H9 (cell line): ENCODE measurements at regions not wholly inside any gene's neighbourhood (a gene's known extent, or its start where the extent isn't known, plus 50 kb on each side); places are given as distances from the start of the nearest gene placed in this dataset.

Experiments
- DNase-seq: peaks from one replicate; pipeline ENCODE4 v3.0.0-alpha.2; 2017
- H2AFZ ChIP-seq: one replicate; pipeline ENCODE4 v1.6.1; 2013; ENCODE audit warnings: mild to moderate bottlenecking, low read length, control low read depth, moderate library complexity
- H2AK5ac ChIP-seq: 2 replicates; pipeline ENCODE4 v1.6.1; 2013; ENCODE audit warnings: low read length, control low read depth, mixed read lengths; ENCODE audit not compliant: insufficient read length
- H2BK120ac ChIP-seq: one replicate; pipeline ENCODE4 v1.6.1; 2013; ENCODE audit warnings: low read depth, mild to moderate bottlenecking, low read length, control low read depth, inconsistent platforms; ENCODE audit not compliant: poor library complexity, severe bottlenecking
- H2BK12ac ChIP-seq: 2 replicates; pipeline ENCODE4 v1.6.1; 2013; ENCODE audit warnings: low read length, control low read depth, mixed read lengths, low read depth; ENCODE audit not compliant: insufficient read length
- H2BK15ac ChIP-seq: 2 replicates; pipeline ENCODE4 v1.6.1; 2013; ENCODE audit warnings: low read depth, low read length, control low read depth
- H2BK20ac ChIP-seq: one replicate; pipeline ENCODE4 v1.6.1; 2013; ENCODE audit warnings: low read depth, mild to moderate bottlenecking, low read length, control low read depth, inconsistent platforms; ENCODE audit not compliant: poor library complexity, severe bottlenecking
- H2BK5ac ChIP-seq: 2 replicates; pipeline ENCODE4 v1.6.1; 2013; ENCODE audit warnings: low read length, control low read depth, mixed read lengths; ENCODE audit not compliant: insufficient read length
- H3K14ac ChIP-seq: 2 replicates; pipeline ENCODE4 v1.6.1; 2013; ENCODE audit warnings: low read length, control low read depth; ENCODE audit not compliant: insufficient read depth
- H3K18ac ChIP-seq: 2 replicates; pipeline ENCODE4 v1.6.1; 2013; ENCODE audit warnings: low read depth, mild to moderate bottlenecking, mixed read lengths, low read length, control low read depth; ENCODE audit not compliant: insufficient read length
- H3K23ac ChIP-seq: 2 replicates; pipeline ENCODE4 v1.6.1; 2013; ENCODE audit warnings: low read length, control low read depth, mixed read lengths, low read depth; ENCODE audit not compliant: insufficient read length
- H3K23me2 ChIP-seq: 2 replicates; pipeline ENCODE4 v1.6.1; 2013; ENCODE audit warnings: low read depth, mild to moderate bottlenecking, mixed read lengths, low read length, control low read depth; ENCODE audit not compliant: insufficient read length, poor library complexity, severe bottlenecking
- H3K27ac ChIP-seq: 2 replicates; pipeline ENCODE4 v1.5.1; 2013; ENCODE audit warnings: low read length, control low read depth, mixed read lengths, low read depth; ENCODE audit not compliant: insufficient read length
- H3K27me3 ChIP-seq: 2 replicates; pipeline ENCODE4 v1.6.1; 2013; ENCODE audit warnings: low read length, control low read depth, inconsistent platforms; ENCODE audit not compliant: insufficient read depth
- H3K4ac ChIP-seq: 2 replicates; pipeline ENCODE4 v1.6.1; 2013; ENCODE audit warnings: low read depth, mild to moderate bottlenecking, control low read depth, inconsistent platforms, low read length, moderate library complexity
- H3K4me1 ChIP-seq: 2 replicates; pipeline ENCODE4 v1.6.1; 2013; ENCODE audit warnings: low read length, control low read depth, inconsistent platforms; ENCODE audit not compliant: insufficient read depth
- H3K4me2 ChIP-seq: 2 replicates; pipeline ENCODE4 v1.6.1; 2013; ENCODE audit warnings: low read length, control low read depth, mixed read lengths; ENCODE audit not compliant: insufficient read length, insufficient read depth
- H3K56ac ChIP-seq: 2 replicates; pipeline ENCODE4 v1.6.1; 2013; ENCODE audit warnings: low read depth, mild to moderate bottlenecking, mixed read lengths, low read length, control low read depth; ENCODE audit not compliant: insufficient read length
- H3K79me1 ChIP-seq: 2 replicates; pipeline ENCODE4 v1.6.1; 2013; ENCODE audit warnings: low read depth, mild to moderate bottlenecking, moderate library complexity, low read length, control low read depth, inconsistent platforms; ENCODE audit not compliant: insufficient read depth, poor library complexity, severe bottlenecking
- H3K79me2 ChIP-seq: 2 replicates; pipeline ENCODE4 v1.6.1; 2013; ENCODE audit warnings: low read length, control low read depth, inconsistent platforms; ENCODE audit not compliant: insufficient read depth
- H3K9ac ChIP-seq: 2 replicates; pipeline ENCODE4 v1.6.1; 2013; ENCODE audit warnings: low read length, control low read depth, mixed read lengths; ENCODE audit not compliant: insufficient read length; ENCODE audit errors: extremely low read depth
- H3K9me3 ChIP-seq: one replicate; pipeline ENCODE4 v1.6.1; 2013; ENCODE audit warnings: low read depth, low read length, inconsistent platforms; ENCODE audit not compliant: control insufficient read depth
- H3T11ph ChIP-seq: one replicate; pipeline ENCODE4 v1.6.1; 2013; ENCODE audit warnings: mild to moderate bottlenecking, low read length, control low read depth, inconsistent platforms
- H4K20me1 ChIP-seq: one replicate; pipeline ENCODE4 v1.6.1; 2013; ENCODE audit not compliant: control insufficient read depth, insufficient read length, insufficient read depth
- H4K5ac ChIP-seq: 2 replicates; pipeline ENCODE4 v1.6.1; 2013; ENCODE audit warnings: low read depth, mild to moderate bottlenecking, mixed read lengths, low read length, control low read depth; ENCODE audit not compliant: insufficient read length
- H4K8ac ChIP-seq: replicated peaks from 2 replicates; pipeline ENCODE4 v1.6.1; 2013; ENCODE audit warnings: low read length, control low read depth, mixed read lengths, low read depth; ENCODE audit not compliant: insufficient read length
- H4K91ac ChIP-seq: 2 replicates; pipeline ENCODE4 v1.6.1; 2013; ENCODE audit warnings: low read depth, mild to moderate bottlenecking, moderate library complexity, mixed read lengths, low read length, control low read depth; ENCODE audit not compliant: insufficient read length
- H3K27ac Mint-ChIP-seq, 3 experiments: 2 replicates in 2 of 3; 3 replicates in 1 of 3; pipeline ENCODE4 v1.8.0; 2020 to 2021; ENCODE audit warnings: mixed read lengths in 3 of 3, mild to moderate bottlenecking in 1 of 3, moderate library complexity in 1 of 3
- H3K27me3 Mint-ChIP-seq: 2 replicates; pipeline ENCODE4 v1.8.0; 2021; ENCODE audit warnings: low read depth, mild to moderate bottlenecking, moderate library complexity, mixed read lengths
- H3K36me3 Mint-ChIP-seq, 3 experiments: 2 replicates in 2 of 3; 3 replicates in 1 of 3; pipeline ENCODE4 v1.8.0; 2020 to 2021; ENCODE audit warnings: low read depth in 3 of 3, mixed read lengths in 3 of 3; ENCODE audit not compliant: insufficient read depth in 1 of 3
- H3K4me1 Mint-ChIP-seq, 2 experiments: 2 replicates each; pipeline ENCODE4 v1.8.0; 2020; ENCODE audit warnings: mixed read lengths in 2 of 2
- H3K4me3 Mint-ChIP-seq, 2 experiments: 2 replicates in 1 of 2; 3 replicates in 1 of 2; pipeline ENCODE4 v1.8.0; 2020 to 2021; ENCODE audit warnings: mild to moderate bottlenecking in 2 of 2, mixed read lengths in 2 of 2, moderate library complexity in 1 of 2
- H3K9me3 Mint-ChIP-seq, 2 experiments: 2 replicates in 1 of 2; 3 replicates in 1 of 2; pipeline ENCODE4 v1.8.0; 2020; ENCODE audit warnings: mild to moderate bottlenecking in 2 of 2, mixed read lengths in 2 of 2, moderate library complexity in 1 of 2
- CTCF ChIP-seq: fragments of 200-600 bp; sonication (generic); conservative IDR thresholded peaks from 3 replicates; pipeline ENCODE4 v1.8.0; 2021; ENCODE audit warnings: antibody characterized with exemption, mild to moderate bottlenecking
- WGBS: extraction: QIAGEN DNeasy Blood & Tissue Kit; methylation state at CpG from one replicate; pipeline ENCODE4 v1.1.7; 2013; ENCODE audit warnings: missing lambda C conversion rate, low lambda C conversion rate, mixed read lengths; ENCODE audit not compliant: insufficient read length; ENCODE audit errors: extremely low coverage; 5-methylcytosine and 5-hydroxymethylcytosine counted together

- WGBS: no CpG with 5 or more reads among the region's 1 CpG
- Histone ChIP-seq H3K56ac (no peak overlapping the region), H3K23ac (no peak overlapping the region), H3K79me1 (no peaks in the 10 kb centered on the region), H3K27ac (no peak overlapping the region), H3K9me3 (no peaks in the 10 kb centered on the region), H4K8ac (no peak overlapping the region), H2BK5ac (no peak overlapping the region), H2BK15ac (no peak overlapping the region), H4K91ac (no peak overlapping the region), H4K5ac (no peak overlapping the region), H3K4ac (no peak overlapping the region), H3K4me2 (no peak overlapping the region), H3K79me2 (no peaks in the 10 kb centered on the region), H4K20me1 (no peaks in the 10 kb centered on the region), H3K18ac (no peak overlapping the region), H3K23me2 (no peaks in the 10 kb centered on the region), H3K27me3 (peaks cover 42% of the 10 kb centered on the region), H2BK120ac (no peak overlapping the region), H3K4me1 (no peaks in the 10 kb centered on the region), H3T11ph (no peak overlapping the region), H3K9ac (no peak overlapping the region), H2BK12ac (no peak overlapping the region), H3K14ac (no peak overlapping the region), H2AK5ac (no peak overlapping the region), H2AFZ (no peak overlapping the region), H2BK20ac (no peak overlapping the region)
- TF ChIP-seq CTCF: no peak
- H3K4me3 Mint-ChIP-seq: no peak overlapping the region
- no peaks in the 10 kb centered on the region; a peak in 1 of 5 replicates for H3K9me3 Mint-ChIP-seq
- no peak for DNase-seq
- H3K36me3 Mint-ChIP-seq: no peaks in the 10 kb centered on the region
- peaks cover 100% of the 10 kb centered on the region for H3K27me3 Mint-ChIP-seq
- peaks cover 3 to 6% of the 10 kb centered on the region in 2 experiments for H3K4me1 Mint-ChIP-seq
- no peak overlapping the region for H3K27ac Mint-ChIP-seq
Measured at GRCh38 chr3:59444294-59444671, 394.5 kb upstream of the CFAP20DC start.
